ENCODE measurements at regions not wholly inside any gene's neighbourhood (a gene's known extent, or its start where the extent isn't known, plus 50 kb on each side); places are given as distances from the start of the nearest gene placed in this dataset.

DNA sequence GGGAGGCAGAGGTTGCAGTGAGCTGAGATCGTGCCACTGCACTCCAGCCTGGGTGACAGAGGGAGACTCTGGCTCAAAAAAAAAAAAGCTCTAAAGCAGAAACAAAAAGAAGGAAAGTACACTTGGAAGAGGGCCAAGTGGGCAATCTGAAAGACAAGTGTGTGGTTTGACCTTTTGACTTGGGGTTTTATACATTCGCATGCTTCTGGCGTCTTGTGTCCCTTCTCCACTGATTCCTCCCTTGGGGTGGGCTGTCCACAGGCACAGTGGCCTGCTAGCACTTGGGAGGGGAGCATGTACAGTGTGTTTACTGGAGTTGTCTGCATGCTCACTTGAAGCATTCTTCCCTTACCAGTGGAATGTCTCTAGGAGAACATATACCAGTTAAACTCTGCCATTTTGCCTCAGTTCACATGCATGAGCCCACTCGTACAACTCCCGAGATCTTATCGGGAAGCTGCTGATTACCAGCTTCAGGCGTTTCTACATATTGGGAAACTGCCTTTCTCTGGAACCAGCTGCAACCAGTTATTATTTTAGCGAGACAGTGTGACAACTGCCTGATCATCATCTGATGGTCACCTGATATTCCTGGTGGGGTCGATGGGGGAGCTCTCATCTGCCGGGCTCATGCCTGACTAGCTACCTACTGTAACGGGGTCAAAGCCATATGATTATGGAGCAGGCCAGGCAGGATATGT is 113.5 kb upstream of the ZNF678 start:
- no peak for DNase-seq

DNA sequence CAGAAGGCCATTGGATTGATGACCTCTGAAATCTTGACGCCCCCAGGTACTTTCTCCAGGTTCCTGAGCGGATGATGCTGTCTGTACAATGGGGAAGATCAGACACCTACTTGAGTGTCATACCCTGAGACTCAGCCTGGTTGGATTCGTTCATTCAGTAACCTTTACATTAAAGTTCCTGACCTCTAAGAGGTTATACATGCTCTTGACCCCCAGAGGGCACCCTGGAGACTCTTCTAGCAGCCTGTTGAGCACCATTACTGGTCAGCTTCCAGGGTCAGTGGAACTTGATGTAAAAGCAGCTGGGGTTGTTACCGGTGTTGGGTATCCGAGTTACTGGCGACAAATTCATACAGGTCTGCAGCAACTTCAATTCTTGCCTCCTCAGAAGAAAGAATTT is 114.3 kb upstream of the ZNF678 start:
- no peak for DNase-seq

GRCh38 chr1:227447531-227447990 is 115.8 kb upstream of the ZNF678 start:
- DNase-seq = no peak

DNA sequence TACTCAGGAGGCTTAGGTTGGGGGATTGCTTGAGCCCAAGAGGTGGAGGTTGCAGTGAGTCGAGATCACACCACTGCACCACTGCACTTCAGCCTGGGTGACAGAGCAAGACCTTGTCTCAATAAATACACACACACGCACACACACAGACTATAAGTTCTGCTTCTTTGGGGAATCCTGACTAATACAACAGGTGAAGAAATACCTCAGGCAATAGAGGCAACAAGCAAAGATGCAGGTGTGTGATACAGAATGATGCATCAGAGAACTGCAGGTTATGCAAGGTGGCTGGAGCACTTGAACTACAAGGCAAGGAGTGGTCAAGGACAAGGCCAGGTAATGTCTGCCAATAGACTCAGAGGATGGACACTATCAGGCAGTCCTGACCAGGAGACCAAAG is 117.6 kb upstream of the ZNF678 start:
- DNase-seq = no peak

DNA sequence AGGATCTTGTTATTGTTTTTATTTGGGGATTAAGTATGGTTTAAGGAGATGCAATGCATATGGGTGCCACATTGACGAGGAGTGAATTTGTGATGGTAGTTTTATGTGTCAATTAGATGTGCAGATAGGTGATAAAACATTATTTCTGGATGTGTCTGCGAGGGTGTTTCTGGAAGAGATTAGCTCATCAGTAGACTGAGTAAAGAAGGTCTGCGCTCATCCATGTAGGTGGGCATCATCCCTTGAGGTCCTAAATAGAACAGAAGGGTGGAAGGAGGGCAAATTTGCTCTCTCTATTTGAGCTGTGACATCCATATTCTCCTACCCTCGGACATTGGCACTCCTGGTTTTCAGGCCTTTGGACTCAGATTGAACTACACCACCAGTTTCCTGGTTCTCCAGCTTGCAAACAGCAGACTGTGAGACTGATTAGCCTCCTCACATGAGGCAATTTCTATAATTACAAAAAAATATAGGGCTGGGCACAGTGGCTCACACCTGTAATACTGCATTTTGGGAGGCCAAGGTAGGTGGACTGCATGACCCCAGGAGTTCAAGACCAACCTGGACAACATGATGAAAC is 118.2 kb upstream of the ZNF678 start:
- DNase-seq = no peak

GRCh38 chr1:227440182-227440581 is 121.9 kb upstream of the CDC42BPA start:
- no peak for DNase-seq

DNA sequence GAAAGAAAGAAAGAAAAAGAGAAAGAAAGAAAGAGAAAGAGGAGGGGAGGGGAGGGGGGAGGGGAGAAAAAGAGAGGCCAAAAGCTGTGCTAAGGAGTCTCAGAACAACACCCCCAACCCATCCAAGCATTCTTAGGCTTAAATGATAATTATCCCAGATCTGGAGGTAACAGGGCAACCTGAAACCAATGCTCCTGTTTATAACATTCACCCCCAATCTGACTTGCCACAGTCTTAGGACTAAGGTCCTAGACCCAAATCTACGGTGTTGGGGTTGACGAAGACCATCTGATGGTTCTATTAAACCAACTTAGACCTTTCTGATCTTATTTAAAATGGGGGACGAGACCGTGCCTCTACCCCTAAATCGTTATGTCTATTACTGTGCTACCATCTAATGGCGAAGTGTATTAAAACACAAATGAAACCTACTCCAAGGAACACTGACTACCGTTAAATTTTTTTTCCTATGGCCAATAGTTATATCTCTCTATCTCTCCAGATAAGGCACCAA is 119.3 kb upstream of the CDC42BPA start:
- peak; percentile 66 for DNase-seq

DNA sequence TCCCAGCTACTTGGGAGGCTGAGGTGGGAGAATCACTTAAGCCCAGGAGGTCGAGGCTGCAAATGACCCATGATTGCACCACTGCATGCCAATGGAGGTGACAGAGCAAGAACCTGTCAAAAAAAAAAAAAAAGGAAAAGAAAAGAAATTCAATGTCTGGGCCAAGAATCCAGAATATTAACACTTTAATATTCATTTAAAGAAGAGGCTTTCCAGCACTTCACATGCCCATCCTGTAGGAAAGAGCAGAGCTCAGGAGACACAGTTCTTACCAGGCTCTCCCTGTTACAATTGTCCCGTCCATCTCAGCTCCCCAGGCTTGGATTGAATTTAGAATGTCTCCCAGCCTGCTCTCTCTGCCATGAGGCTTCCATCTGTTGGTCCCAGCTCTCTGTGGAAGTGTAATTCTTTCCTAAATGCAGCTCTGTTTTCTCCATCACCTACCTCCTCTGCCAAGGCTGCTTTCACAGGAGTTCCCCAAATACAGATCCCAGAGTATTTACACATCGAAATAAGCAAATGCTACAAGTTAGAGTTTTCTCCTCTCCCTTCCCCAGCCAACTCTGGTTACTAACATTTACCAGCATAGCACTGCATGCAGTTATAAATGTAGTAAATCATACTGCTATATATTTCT is 116.6 kb upstream of the CDC42BPA start:
- DNase-seq = no peak

GRCh38 chr1:227433663-227434341 is 115.5 kb upstream of the CDC42BPA start:
- no peak for DNase-seq

DNA sequence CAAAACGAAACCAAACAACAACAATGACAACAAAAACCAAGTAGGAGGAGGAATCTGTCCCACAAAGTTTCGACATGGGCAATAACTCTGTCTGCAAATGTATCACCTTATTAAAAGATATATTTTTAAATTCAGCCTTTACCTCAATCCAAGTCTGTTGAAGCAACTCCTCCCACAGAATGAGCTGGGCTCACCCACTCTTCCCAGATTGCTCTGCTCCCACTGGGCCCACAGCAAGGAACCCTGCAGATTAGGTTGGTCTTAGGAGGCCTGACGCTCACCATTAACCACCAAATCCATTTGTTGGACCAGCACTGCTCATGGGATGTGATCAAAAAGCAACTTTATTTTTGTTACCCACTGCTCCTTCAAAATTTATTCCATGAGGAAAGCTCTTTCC is 114.7 kb upstream of the CDC42BPA start:
- no peak for DNase-seq

GRCh38 chr1:227432181-227432535 is 113.9 kb upstream of the CDC42BPA start:
- DNase-seq = no peak

GRCh38 chr1:227429447-227430359 is 111.4 kb upstream of the CDC42BPA start:
- no peak for DNase-seq

DNA sequence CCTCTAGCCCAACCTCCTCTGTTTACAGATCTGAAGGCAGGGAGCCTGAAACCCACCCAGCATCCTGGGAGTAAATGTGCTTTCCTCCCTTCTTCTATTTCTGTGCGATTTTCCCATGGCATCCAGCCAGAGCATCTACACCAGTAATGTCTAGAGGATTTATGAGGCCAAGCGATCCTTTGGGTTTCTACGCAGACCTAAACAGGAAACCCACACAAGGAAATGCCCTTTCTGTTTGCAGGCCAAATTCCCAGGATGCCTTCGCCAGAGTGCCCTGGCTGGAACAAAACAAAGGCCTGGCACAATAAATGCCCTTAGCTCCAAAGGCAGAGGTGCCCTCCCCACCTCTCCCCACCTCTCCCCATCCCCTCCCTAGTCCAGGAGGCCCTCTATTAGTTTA is 110.5 kb upstream of the CDC42BPA start:
- no peak for DNase-seq

DNA sequence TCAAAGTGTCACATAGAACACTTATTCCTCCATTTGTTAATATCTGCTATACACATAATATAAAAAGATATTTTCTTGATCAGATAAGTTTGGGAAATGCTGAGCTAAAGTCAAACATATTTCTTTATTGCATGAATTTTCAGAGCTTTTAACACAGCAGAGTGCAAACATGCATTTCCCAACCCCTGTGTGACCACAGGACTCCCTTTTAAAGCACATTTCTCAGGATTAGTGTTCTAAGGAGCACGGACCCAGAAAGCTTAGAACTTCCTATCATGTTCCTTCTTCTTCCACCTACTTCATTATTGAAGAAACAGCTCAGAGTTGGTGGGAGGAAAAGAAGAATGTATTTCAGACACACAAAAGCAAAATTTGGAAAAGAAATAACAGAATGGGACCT is 109.1 kb upstream of the CDC42BPA start:
- DNase-seq = no peak

DNA sequence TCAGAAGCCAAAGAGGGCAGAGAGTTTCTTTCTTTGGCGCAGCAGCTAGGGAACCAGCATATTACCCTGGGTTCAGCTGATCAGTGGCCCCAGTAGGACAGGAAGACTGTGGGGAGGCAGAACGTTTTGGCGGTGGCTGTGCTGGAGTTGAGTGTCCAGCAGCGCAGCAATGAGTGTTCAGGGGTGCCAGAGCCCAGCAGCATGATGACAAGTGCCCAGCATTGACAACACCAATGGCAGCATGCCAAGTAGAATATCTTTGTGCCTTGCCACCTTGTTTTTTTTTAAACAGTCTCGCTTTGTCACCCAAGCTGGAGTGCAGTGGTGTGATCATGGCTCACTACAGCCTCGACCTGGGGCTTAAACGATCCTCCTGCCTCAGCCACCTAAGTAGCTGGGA is 106.7 kb upstream of the CDC42BPA start:
- DNase-seq = no peak

DNA sequence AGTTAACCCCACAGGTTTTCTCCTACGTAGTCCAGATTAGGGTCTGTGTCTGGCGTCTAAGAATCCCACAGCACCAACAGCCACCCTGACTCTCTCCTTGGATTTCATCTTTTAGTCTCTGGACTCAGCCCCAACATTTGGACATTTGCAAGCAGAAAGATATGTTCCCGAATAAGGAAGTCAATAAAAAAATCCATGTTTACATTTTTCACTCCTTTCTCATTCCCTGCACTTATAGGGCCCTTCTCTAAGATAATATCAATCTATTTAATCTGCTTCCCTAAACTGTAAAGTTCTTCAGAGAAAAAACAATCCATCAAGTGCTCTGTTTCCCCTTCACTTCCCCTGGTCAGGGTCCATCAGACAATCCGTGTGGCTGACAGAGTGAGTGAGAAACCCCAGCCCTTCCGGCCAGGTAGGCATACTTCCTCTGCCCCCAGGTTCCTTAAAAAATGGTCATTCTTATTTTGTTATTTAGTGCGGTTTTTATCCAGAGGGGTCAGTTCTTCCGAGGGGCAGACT is 105.9 kb upstream of the CDC42BPA start:
- DNase-seq = no peak

- DNase-seq = no peak
Observed at GRCh38 chr1:227422581-227422980, 104.3 kb upstream of the CDC42BPA start.

- no peak for DNase-seq
Observed at GRCh38 chr1:227420147-227420546, 101.9 kb upstream of the CDC42BPA start.

- DNase-seq = no peak
Observed at GRCh38 chr1:227417756-227418480, 99.6 kb upstream of the CDC42BPA start.

DNA sequence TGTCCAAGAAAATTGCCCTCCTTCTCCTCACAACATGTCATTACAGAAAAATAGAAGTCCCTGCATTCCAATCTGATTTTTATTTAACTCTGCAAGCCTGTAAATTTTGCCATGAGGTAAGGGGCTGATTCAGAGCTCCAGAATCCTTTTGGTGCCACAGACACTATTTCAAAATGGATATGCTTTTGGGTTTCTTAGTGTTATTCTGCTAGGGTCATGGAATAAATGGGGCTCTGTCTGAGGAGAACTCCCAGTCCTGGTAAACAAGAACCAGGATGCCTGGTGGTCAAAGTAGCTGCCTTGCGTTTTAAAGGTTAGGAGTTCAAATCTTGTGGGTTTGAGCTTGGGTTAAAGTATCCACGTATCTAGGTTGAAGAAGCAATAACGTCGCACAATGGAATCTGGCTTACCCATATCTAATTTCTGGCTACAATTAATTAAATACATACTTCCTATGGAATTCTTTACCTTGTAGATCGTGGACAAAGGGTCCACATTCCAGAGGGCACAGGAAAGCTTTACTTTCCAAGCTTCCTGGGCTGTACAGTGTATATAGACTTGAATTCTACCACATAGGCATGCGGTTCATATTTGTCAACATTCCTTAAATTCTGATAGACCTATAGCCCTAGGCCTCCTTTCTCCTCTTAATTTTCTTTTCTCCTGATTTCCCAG is 98.0 kb upstream of the CDC42BPA start:
- DNase-seq = no peak
